Thyroid gland (tissue), 4 donors: ENCODE measurements at regions not wholly inside any gene's neighbourhood (a gene's known extent, or its start where the extent isn't known, plus 50 kb on each side); places are given as distances from the start of the nearest gene placed in this dataset.

Experiments
- DNase-seq, 2 donors: peaks; one replicate each; pipeline ENCODE4 v3.0.0-alpha.2; 2019
- H3K27ac ChIP-seq, 3 donors: fragments of 200-600 bp; sonication (generic); 1 replicate in 2 of 3; 2 replicates in 1 of 3; pipeline ENCODE4 v1.5.1; 2016 to 2019; ENCODE audit warnings: mild to moderate bottlenecking in 1 of 3, moderate library complexity in 1 of 3
- H3K27me3 ChIP-seq: fragments of 200-600 bp; sonication (generic); one replicate; pipeline ENCODE4 v1.5.1; 2019
- H3K36me3 ChIP-seq, 2 donors: fragments of 200-600 bp; sonication (generic); one replicate each; pipeline ENCODE4 v1.5.1; 2016 to 2019
- H3K4me1 ChIP-seq, 2 donors: fragments of 200-600 bp; sonication (generic); one replicate each; pipeline ENCODE4 v1.5.1; 2017 to 2019
- H3K4me3 ChIP-seq, 3 donors: fragments of 200-600 bp; sonication (generic); replicated peaks in 1 of 3; 1 replicate in 2 of 3; 2 replicates in 1 of 3; pipeline ENCODE4 v1.5.1; 2016; ENCODE audit warnings: mild to moderate bottlenecking in 1 of 3
- H3K9me3 ChIP-seq: fragments of 200-600 bp; sonication (generic); one replicate; pipeline ENCODE4 v1.5.1; 2017
- POLR2A ChIP-seq, 2 donors: fragments of 450-650 bp; IDR thresholded peaks; one replicate each; pipeline ENCODE4 v1.6.1; 2017; ENCODE audit warnings: antibody characterized with exemption in 2 of 2, mild to moderate bottlenecking in 2 of 2, moderate library complexity in 1 of 2
- WGBS, 2 donors: methylation state at CpG; one replicate each; pipeline ENCODE4 v1.1.5; 2017; 5-methylcytosine and 5-hydroxymethylcytosine counted together
- intact Hi-C: fragments of 100-400 bp; cut with DNase I; formaldehyde crosslinking; loops from one replicate; pipeline ENCODE4 v1.15.1; 2023
- TF ChIP-seq, protein P1 (sequence below), 6 experiments: fragments of 200-600 bp in 3 of 6; fragments of 450-650 bp in 3 of 6; sonication (generic) in 3 of 6; IDR thresholded peaks; one replicate each; pipeline ENCODE4 v1.5.1; 2016 to 2019; ENCODE audit warnings: antibody characterized with exemption in 6 of 6, mild to moderate bottlenecking in 2 of 6, inconsistent platforms in 1 of 6, moderate library complexity in 1 of 6

DNA sequence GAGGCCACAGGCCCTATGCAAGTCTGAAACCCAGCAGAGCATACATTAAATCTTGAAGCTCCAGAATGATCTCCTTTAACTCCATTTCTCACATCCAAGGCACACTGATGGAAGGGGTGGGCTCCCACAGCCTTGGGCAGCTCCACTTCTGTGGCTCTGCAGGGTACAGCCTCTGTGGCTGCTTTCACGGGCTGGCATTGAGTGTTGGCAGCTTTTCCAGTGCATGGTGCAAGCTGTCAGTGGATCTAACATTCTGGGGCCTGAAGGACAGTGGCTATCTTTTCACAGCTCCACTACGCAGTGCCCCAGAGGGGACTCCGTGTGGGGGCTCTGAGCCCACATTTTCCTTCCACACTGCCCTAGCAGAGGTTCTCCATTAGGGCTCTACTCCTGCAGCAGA is 265.7 kb upstream of the MAGI2 start:
- H3K27me3 ChIP-seq: no peaks in the 10 kb centered on the region
- no peaks in the 10 kb centered on the region for H3K4me1 ChIP-seq
- no peaks in the 10 kb centered on the region for H3K9me3 ChIP-seq
- intact Hi-C loops: no loop called here
- DNase-seq: no peak
- no peaks in the 10 kb centered on the region for H3K36me3 ChIP-seq
- H3K4me3 ChIP-seq: no peak overlapping the region
- 83% methylated on average over 3 of the region's 3 CpGs for WGBS, 2 donors
- H3K27ac ChIP-seq: no peak overlapping the region
- TF ChIP-seq, protein P1, sequence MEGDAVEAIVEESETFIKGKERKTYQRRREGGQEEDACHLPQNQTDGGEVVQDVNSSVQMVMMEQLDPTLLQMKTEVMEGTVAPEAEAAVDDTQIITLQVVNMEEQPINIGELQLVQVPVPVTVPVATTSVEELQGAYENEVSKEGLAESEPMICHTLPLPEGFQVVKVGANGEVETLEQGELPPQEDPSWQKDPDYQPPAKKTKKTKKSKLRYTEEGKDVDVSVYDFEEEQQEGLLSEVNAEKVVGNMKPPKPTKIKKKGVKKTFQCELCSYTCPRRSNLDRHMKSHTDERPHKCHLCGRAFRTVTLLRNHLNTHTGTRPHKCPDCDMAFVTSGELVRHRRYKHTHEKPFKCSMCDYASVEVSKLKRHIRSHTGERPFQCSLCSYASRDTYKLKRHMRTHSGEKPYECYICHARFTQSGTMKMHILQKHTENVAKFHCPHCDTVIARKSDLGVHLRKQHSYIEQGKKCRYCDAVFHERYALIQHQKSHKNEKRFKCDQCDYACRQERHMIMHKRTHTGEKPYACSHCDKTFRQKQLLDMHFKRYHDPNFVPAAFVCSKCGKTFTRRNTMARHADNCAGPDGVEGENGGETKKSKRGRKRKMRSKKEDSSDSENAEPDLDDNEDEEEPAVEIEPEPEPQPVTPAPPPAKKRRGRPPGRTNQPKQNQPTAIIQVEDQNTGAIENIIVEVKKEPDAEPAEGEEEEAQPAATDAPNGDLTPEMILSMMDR (IDR thresholded peaks at IDR 0.05): no peak
- no peak for TF ChIP-seq POLR2A (IDR thresholded peaks at IDR 0.05)

DNA sequence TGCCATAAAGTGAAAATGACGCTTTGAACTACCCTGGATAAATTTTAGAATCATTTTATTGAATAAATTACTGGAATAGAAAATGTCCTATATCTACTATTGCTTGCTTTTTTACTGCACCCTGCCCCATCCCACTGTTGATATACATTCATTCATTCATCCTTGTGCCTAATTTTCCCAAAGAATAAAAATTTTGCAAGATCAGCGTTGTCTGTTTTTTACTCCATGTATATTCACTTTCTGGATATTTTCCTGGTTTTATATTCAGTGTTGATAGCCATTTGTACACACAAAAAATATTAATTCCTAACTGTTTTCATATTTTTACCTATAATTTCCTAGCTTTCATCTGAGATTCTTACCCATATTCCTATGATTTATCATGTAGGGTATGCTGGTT is 262.9 kb upstream of the MAGI2 start:
- WGBS, 2 donors: 89 to 95% methylated on average over 2 of the region's 2 CpGs
- no peak for TF ChIP-seq POLR2A (IDR thresholded peaks at IDR 0.05)
- TF ChIP-seq, protein P1 (IDR thresholded peaks at IDR 0.05): no peak

DNA sequence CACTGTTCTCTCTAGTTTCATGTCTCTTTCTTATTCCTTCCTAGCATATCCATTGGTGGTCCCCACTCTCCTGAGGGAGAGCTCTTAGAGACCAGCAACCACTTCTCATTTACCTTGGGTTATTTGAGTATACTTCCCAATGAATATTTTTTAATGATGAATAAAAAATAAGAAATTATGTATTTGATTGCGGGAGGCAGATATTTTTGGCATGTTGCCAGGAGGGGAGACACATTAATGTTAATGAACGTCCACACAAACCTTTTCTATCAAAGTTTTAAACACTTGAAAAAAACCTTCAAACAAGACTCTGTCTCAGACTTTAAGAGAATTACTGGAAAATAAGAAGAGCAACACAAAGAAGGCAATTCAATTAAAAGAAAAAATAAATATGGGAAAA is 260.6 kb upstream of the MAGI2 start:
- no peaks in the 10 kb centered on the region for H3K27me3 ChIP-seq
- intact Hi-C loops: no loop called here
- TF ChIP-seq, protein P1 (IDR thresholded peaks at IDR 0.05): no peak
- TF ChIP-seq POLR2A (IDR thresholded peaks at IDR 0.05): no peak
- no peaks in the 10 kb centered on the region for H3K9me3 ChIP-seq
- no peak overlapping the region for H3K4me3 ChIP-seq
- H3K36me3 ChIP-seq: no peaks in the 10 kb centered on the region
- DNase-seq: no peak
- WGBS, 2 donors: 81 to 82% methylated on average over 2 of the region's 2 CpGs
- no peaks in the 10 kb centered on the region for H3K4me1 ChIP-seq
- H3K27ac ChIP-seq: no peak overlapping the region

More for the DNA sequence above, 262.9 kb upstream of the MAGI2 start:
- Histone ChIP-seq H3K27ac (no peak overlapping the region), H3K4me3 (no peak overlapping the region), H3K36me3 (no peaks in the 10 kb centered on the region), H3K4me1 (no peaks in the 10 kb centered on the region), H3K27me3 (no peaks in the 10 kb centered on the region), H3K9me3 (no peaks in the 10 kb centered on the region)
- intact Hi-C loops: no loop called here
- no peak for DNase-seq

DNA sequence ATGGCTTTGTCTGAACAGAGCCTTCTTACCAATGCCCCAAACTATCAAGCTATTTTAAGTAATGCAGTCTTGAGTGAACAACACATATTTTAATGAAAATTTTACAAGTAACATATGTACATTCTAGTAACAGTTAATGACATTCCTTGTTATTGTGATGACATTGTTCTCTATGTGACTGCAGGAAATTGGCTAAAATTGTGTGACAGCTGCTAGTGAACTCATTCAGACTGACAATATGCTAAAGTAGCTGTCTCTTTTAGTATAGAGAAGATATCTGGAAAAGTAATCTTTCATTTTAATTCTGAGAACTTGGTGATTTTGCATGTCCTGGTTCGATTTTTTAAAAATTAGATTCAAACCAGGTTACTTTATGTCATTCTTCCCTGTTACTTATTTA is 259.8 kb upstream of the MAGI2 start:
- TF ChIP-seq POLR2A (IDR thresholded peaks at IDR 0.05): no peak
- TF ChIP-seq, protein P1 (IDR thresholded peaks at IDR 0.05): no peak
- Histone ChIP-seq H3K4me3 (no peak overlapping the region), H3K27me3 (no peaks in the 10 kb centered on the region), H3K27ac (no peak overlapping the region), H3K4me1 (no peaks in the 10 kb centered on the region), H3K9me3 (no peaks in the 10 kb centered on the region), H3K36me3 (no peaks in the 10 kb centered on the region)
- intact Hi-C loops: no loop called here
- 50 to 65% methylated on average over 1 of the region's 1 CpG for WGBS, 2 donors
- DNase-seq: no peak

DNA sequence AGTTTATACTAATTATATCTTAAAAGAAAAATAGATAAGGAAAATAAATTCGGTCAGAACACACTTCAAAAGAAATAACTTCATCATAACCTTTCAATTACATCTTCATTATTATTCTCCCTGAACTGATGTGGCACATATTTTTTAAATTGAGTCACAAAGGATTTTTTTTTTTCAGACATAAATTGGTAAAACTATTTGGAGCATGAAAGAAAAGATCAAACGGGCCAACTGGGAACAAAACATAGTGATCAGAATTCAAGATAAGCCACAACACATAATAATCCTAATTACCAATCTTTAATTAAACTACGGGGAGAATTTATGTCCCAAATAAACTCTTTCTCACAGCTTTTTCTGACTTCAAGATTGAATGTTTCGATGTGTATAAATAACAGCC is 258.2 kb upstream of the MAGI2 start:
- H3K9me3 ChIP-seq: no peaks in the 10 kb centered on the region
- H3K36me3 ChIP-seq: no peaks in the 10 kb centered on the region
- no peak for TF ChIP-seq POLR2A (IDR thresholded peaks at IDR 0.05)
- intact Hi-C loops: no loop called here
- H3K27ac ChIP-seq: no peak overlapping the region
- no peaks in the 10 kb centered on the region for H3K4me1 ChIP-seq
- WGBS, 2 donors: 81% methylated on average over 4 of the region's 4 CpGs
- H3K4me3 ChIP-seq: no peak overlapping the region
- no peaks in the 10 kb centered on the region for H3K27me3 ChIP-seq
- no peak for DNase-seq
